NB4 (cell line): ENCODE measurements at regions not wholly inside any gene's neighbourhood (a gene's known extent, or its start where the extent isn't known, plus 50 kb on each side); places are given as distances from the start of the nearest gene placed in this dataset.

Experiments used
- DNase-seq: peaks from one replicate; pipeline ENCODE4 v3.0.0; 2010; ENCODE audit warnings: low read depth
- H3K4me3 ChIP-seq: one replicate; pipeline ENCODE4 v1.5.1; 2011; ENCODE audit warnings: mild to moderate bottlenecking, low read depth, low read length, moderate library complexity
- CTCF ChIP-seq: IDR thresholded peaks from one replicate; pipeline ENCODE4 v1.5.1; 2012; ENCODE audit warnings: low read depth, low read length
- MAX ChIP-seq: IDR thresholded peaks from 2 replicates; pipeline ENCODE4 v1.6.1; 2011; ENCODE audit warnings: low read depth, low read length
- MYC ChIP-seq: IDR thresholded peaks from 2 replicates; pipeline ENCODE4 v1.6.1; 2011; ENCODE audit warnings: low read depth, low read length
- POLR2A ChIP-seq: IDR thresholded peaks from 2 replicates; pipeline ENCODE4 v1.6.1; 2011; ENCODE audit warnings: mild to moderate bottlenecking; ENCODE audit not compliant: insufficient read length; ENCODE audit errors: extremely low read depth

- no peak overlapping the region for H3K4me3 ChIP-seq
- TF ChIP-seq POLR2A (no peak), CTCF (no peak), MYC (no peak), MAX (no peak)
- no peak for DNase-seq
Measured at GRCh38 chr7:115827305-115828045, 203.1 kb downstream of the TFEC start.

- H3K4me3 ChIP-seq = no peak overlapping the region
- DNase-seq = no peak
- TF ChIP-seq MAX = no peak
- TF ChIP-seq MYC = no peak
- no peak for TF ChIP-seq POLR2A
Measured at GRCh38 chr7:115825456-115826115, 205.0 kb downstream of the TFEC start.

- no peak for DNase-seq
- TF ChIP-seq POLR2A (no peak), MYC (no peak), CTCF (no peak), MAX (no peak)
Measured at GRCh38 chr7:115822801-115823200, 207.8 kb downstream of the TFEC start.

GRCh38 chr7:115822380-115822779, 208.2 kb downstream of the TFEC start:
- H3K4me3 ChIP-seq = no peak overlapping the region
- DNase-seq = no peak
- TF ChIP-seq MAX (no peak), CTCF (no peak), MYC (no peak), POLR2A (no peak)

More at GRCh38 chr7:115822801-115823200, 207.8 kb downstream of the TFEC start:
- no peak overlapping the region for H3K4me3 ChIP-seq

- no peak overlapping the region for H3K4me3 ChIP-seq
- no peak for DNase-seq
- TF ChIP-seq MAX (no peak), CTCF (no peak), MYC (no peak), POLR2A (no peak)
Measured at GRCh38 chr7:115816318-115816974, 214.1 kb downstream of the TFEC start.

GRCh38 chr7:115812794-115813193, 217.8 kb downstream of the TFEC start:
- H3K4me3 ChIP-seq = no peak overlapping the region
- DNase-seq = no peak
- TF ChIP-seq MAX = no peak
- no peak for TF ChIP-seq MYC
- no peak for TF ChIP-seq CTCF
- no peak for TF ChIP-seq POLR2A
